ENCODE measurements at regions not wholly inside any gene's neighbourhood (a gene's known extent, or its start where the extent isn't known, plus 50 kb on each side); places are given as distances from the start of the nearest gene placed in this dataset.

GRCh38 chr1:72693376-72693775, 411.0 kb upstream of the NEGR1 start:
- ATAC-seq, result no peak
- no peak overlapping the region for H3K27ac ChIP-seq (ENCODE audit: low read depth)
- H3F3A ChIP-seq (replicated peaks; ENCODE audit: low read depth), result no peaks in the 10 kb centered on the region
- DNase-seq (ENCODE audit: low spot score), result no peak
- H3K36me3 ChIP-seq (ENCODE audit: insufficient read depth), result 0 out of 2 replicates have a peak, but pooled peaks cover 5% of the 10 kb centered on the region
- Mint-ChIP-seq H3K36me3 (ENCODE audit: low read depth) (peaks cover 41% of the 10 kb centered on the region), H3K4me3 (no peak overlapping the region), H3K27me3 (ENCODE audit: insufficient read depth, low read depth, poor library complexity) (no peaks in the 10 kb centered on the region), H3K27ac (no peak overlapping the region), H3K9me3 (peaks cover 52% of the 10 kb centered on the region), H3K4me1 (no peaks in the 10 kb centered on the region)
- H3K9me2 ChIP-seq (ENCODE audit: insufficient read depth), result 0 out of 2 replicates have a peak, but pooled peaks cover 5% of the 10 kb centered on the region
- H3K4me2 ChIP-seq, result no peak overlapping the region
- no peak overlapping the region for H3K4me3 ChIP-seq
- TF ChIP-seq ZNF462 (CRISPR knock-in tag; IDR thresholded peaks at IDR 0.05) (no peak), CTCF (conservative IDR thresholded peaks at IDR 0.05; ENCODE audit: low read depth in 2 of 2) (no peak), NANOG (IDR thresholded peaks at IDR 0.05; ENCODE audit: borderline replicate concordance) (no peak), ZNF331 (CRISPR knock-in tag; IDR thresholded peaks at IDR 0.05; ENCODE audit: low read depth) (no peak), REST (IDR thresholded peaks at IDR 0.05; ENCODE audit: unreplicated experiment) (no peak), POLR2AphosphoS5 (IDR thresholded peaks at IDR 0.05; ENCODE audit: low read depth) (no peak), CREB1 (CRISPR knock-in tag; IDR thresholded peaks at IDR 0.05; ENCODE audit: low read depth) (no peak)
- TF ChIP-seq, protein P1, sequence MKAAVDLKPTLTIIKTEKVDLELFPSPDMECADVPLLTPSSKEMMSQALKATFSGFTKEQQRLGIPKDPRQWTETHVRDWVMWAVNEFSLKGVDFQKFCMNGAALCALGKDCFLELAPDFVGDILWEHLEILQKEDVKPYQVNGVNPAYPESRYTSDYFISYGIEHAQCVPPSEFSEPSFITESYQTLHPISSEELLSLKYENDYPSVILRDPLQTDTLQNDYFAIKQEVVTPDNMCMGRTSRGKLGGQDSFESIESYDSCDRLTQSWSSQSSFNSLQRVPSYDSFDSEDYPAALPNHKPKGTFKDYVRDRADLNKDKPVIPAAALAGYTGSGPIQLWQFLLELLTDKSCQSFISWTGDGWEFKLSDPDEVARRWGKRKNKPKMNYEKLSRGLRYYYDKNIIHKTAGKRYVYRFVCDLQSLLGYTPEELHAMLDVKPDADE (IDR thresholded peaks at IDR 0.05), result no peak
- H3K79me2 ChIP-seq (replicated peaks; ENCODE audit: insufficient read depth), result no peaks in the 10 kb centered on the region
- H4K20me1 ChIP-seq (replicated peaks; ENCODE audit: insufficient read depth), result no peaks in the 10 kb centered on the region
- H2AFZ ChIP-seq, result no peak overlapping the region
- H3K27me3 ChIP-seq (ENCODE audit: insufficient read depth), result no peaks in the 10 kb centered on the region
- no peaks in the 10 kb centered on the region for H3K4me1 ChIP-seq (ENCODE audit: insufficient read depth)

Data from GM23338 (cell line).